ENCODE measurements at regions not wholly inside any gene's neighbourhood (a gene's known extent, or its start where the extent isn't known, plus 50 kb on each side); places are given as distances from the start of the nearest gene placed in this dataset.
"Not testable (repeated sequence)": the region's sequence is repeated elsewhere in the genome, so short reads cannot be mapped to it uniquely, and the experiment has no call there.

- H3K36me3 ChIP-seq (ENCODE audit: low read depth) = no peaks in the 10 kb centered on the region
- ChIA-PET POLR2A (ENCODE audit: unreplicated experiment) (interaction anchor here (0.7 kb wide), 1 partner anchor 131 kb away, joined by 6 read pairs; no protein-coding TSS in a partner anchor), CTCF (no interaction called here)
- H3K27me3 ChIP-seq (ENCODE audit: insufficient read depth, low read depth) = no peaks in the 10 kb centered on the region
- intact Hi-C loops (cut with micrococcal nuclease; ENCODE audit: unreplicated experiment) = no loop called here
- TF ChIP-seq CTCF (conservative IDR thresholded peaks at IDR 0.05) (no peak), EZH2 (IDR thresholded peaks at IDR 0.05; ENCODE audit: low read depth) (no peak)
- H3K4me3 ChIP-seq = no peak overlapping the region
- no peaks in the 10 kb centered on the region for H3K9me2 ChIP-seq (ENCODE audit: insufficient read depth)
- H3K4me1 ChIP-seq (replicated peaks; ENCODE audit: insufficient read depth) = peaks cover 25% of the 10 kb centered on the region; the same call in 1 of the 2 replicates
- peak overlapping the region; percentile 29; the same call in 1 of the 2 replicates for H3K4me2 ChIP-seq
- no peak overlapping the region for H2AFZ ChIP-seq
- 0 out of 2 replicates have a peak, but pooled peaks cover 6% of the 10 kb centered on the region for H3K9me3 ChIP-seq (ENCODE audit: insufficient read depth, low read depth)
- peaks cover 9% of the 10 kb centered on the region for H3F3A ChIP-seq (ENCODE audit: insufficient read depth, low read depth)
- no peaks in the 10 kb centered on the region for H3K79me2 ChIP-seq (ENCODE audit: low read depth)
- H3K27ac ChIP-seq = no peak overlapping the region
- DNase-seq = no peak
- BruUV-seq (replicated peaks) = no TSS peak
- no peaks in the 10 kb centered on the region for H4K20me1 ChIP-seq (ENCODE audit: insufficient read depth)
These were observed 76.8 kb upstream of the SOX13 start for GRCh38 chr1:203996126-203996525.

GRCh38 chr1:203998571-203998970, 74.3 kb upstream of the SOX13 start:
- H3K9me3 ChIP-seq (ENCODE audit: insufficient read depth, low read depth); BruUV-seq (replicated peaks); H3K4me2 ChIP-seq; H3K9me2 ChIP-seq (ENCODE audit: insufficient read depth); intact Hi-C loops (cut with micrococcal nuclease; ENCODE audit: unreplicated experiment); H3K4me3 ChIP-seq; H4K20me1 ChIP-seq (ENCODE audit: insufficient read depth); H3K27me3 ChIP-seq (ENCODE audit: insufficient read depth, low read depth); H3K27ac ChIP-seq; CTCF ChIA-PET; H3K36me3 ChIP-seq (ENCODE audit: low read depth); H3F3A ChIP-seq (ENCODE audit: insufficient read depth, low read depth); H2AFZ ChIP-seq; H3K79me2 ChIP-seq (ENCODE audit: low read depth): not testable (repeated sequence)
- H3K4me1 ChIP-seq (replicated peaks; ENCODE audit: insufficient read depth) = peaks cover 36% of the 10 kb centered on the region
- peak in 1 of 2 experiments; percentile 83 for DNase-seq
- POLR2A ChIA-PET (ENCODE audit: unreplicated experiment) = interaction anchor here (0.6 kb wide), 1 partner anchor 67 kb away, joined by 5 read pairs; no protein-coding TSS in a partner anchor

- H3K9me2 ChIP-seq (ENCODE audit: insufficient read depth) = no peaks in the 10 kb centered on the region
- ChIA-PET CTCF (interaction anchor here (0.6 kb wide), 1 partner anchor 130 kb away, joined by 11 read pairs; no protein-coding TSS in a partner anchor), POLR2A (ENCODE audit: unreplicated experiment) (interaction anchor here (0.6 kb wide), 1 partner anchor 306 kb away, joined by 3 read pairs; no protein-coding TSS in a partner anchor)
- no TSS peak for BruUV-seq (replicated peaks)
- H4K20me1 ChIP-seq (ENCODE audit: insufficient read depth) = no peaks in the 10 kb centered on the region
- H3K4me3 ChIP-seq = no peak overlapping the region
- DNase-seq = no peak
- no peaks in the 10 kb centered on the region for H3K36me3 ChIP-seq (ENCODE audit: low read depth)
- H3K27ac ChIP-seq = no peak overlapping the region
- TF ChIP-seq EZH2 (IDR thresholded peaks at IDR 0.05; ENCODE audit: low read depth) = no peak
- no peak for TF ChIP-seq CTCF (conservative IDR thresholded peaks at IDR 0.05)
- H3K79me2 ChIP-seq (ENCODE audit: low read depth) = no peaks in the 10 kb centered on the region
- no peak overlapping the region for H2AFZ ChIP-seq
- H3K4me1 ChIP-seq (replicated peaks; ENCODE audit: insufficient read depth) = peaks cover 46% of the 10 kb centered on the region
- H3K4me2 ChIP-seq = no peak overlapping the region
- 0 out of 2 replicates have a peak, but pooled peaks cover 6% of the 10 kb centered on the region for H3K9me3 ChIP-seq (ENCODE audit: insufficient read depth, low read depth)
- intact Hi-C loops (cut with micrococcal nuclease; ENCODE audit: unreplicated experiment) = no loop called here
- H3F3A ChIP-seq (ENCODE audit: insufficient read depth, low read depth) = peaks cover 7% of the 10 kb centered on the region
- no peaks in the 10 kb centered on the region for H3K27me3 ChIP-seq (ENCODE audit: insufficient read depth, low read depth)
These were observed 73.3 kb upstream of the SOX13 start for GRCh38 chr1:203999618-204000017.
